ENCODE measurements at regions not wholly inside any gene's neighbourhood (a gene's known extent, or its start where the extent isn't known, plus 50 kb on each side); places are given as distances from the start of the nearest gene placed in this dataset.
"Not testable (repeated sequence)": the region's sequence is repeated elsewhere in the genome, so short reads cannot be mapped to it uniquely, and the experiment has no call there.

GRCh38 chr12:68479896-68480291 is 130.8 kb upstream of the RAP1B start:
- DNase-seq, result peak; percentile 16

GRCh38 chr12:68480526-68480925 is 130.2 kb upstream of the RAP1B start:
- DNase-seq, result no peak

- DNase-seq, result peak; percentile 81
Measured at GRCh38 chr12:68481181-68481941, 129.3 kb upstream of the RAP1B start.

GRCh38 chr12:68482014-68482413 is 128.7 kb upstream of the RAP1B start:
- DNase-seq, result no peak

GRCh38 chr12:68482660-68483059 is 128.0 kb upstream of the RAP1B start:
- DNase-seq, result peak; percentile 34

GRCh38 chr12:68483592-68484383 is 126.9 kb upstream of the RAP1B start:
- peak; percentile 28 for DNase-seq

- not testable (repeated sequence) for DNase-seq
Measured at GRCh38 chr12:68484578-68484977, 126.1 kb upstream of the RAP1B start.

GRCh38 chr12:68486449-68486848 is 124.2 kb upstream of the RAP1B start:
- not testable (repeated sequence) for DNase-seq

GRCh38 chr12:68487721-68488309 is 122.9 kb upstream of the RAP1B start:
- no peak for DNase-seq

- DNase-seq, result no peak
Measured at GRCh38 chr12:68489273-68489672, 121.4 kb upstream of the RAP1B start.

- no peak for DNase-seq
Measured at GRCh38 chr12:68490476-68490875, 120.2 kb upstream of the RAP1B start.

- DNase-seq, result no peak
Measured at GRCh38 chr12:68491204-68491960, 119.3 kb upstream of the RAP1B start.

GRCh38 chr12:68495336-68496070 is 115.2 kb upstream of the RAP1B start:
- DNase-seq, result peak; percentile 47

- no peak for DNase-seq
Measured at GRCh38 chr12:68497107-68497506, 113.6 kb upstream of the RAP1B start.

- DNase-seq, result no peak
Measured at GRCh38 chr12:68497702-68498101, 113.0 kb upstream of the RAP1B start.

- DNase-seq, result no peak
Measured at GRCh38 chr12:68498736-68499135, 112.0 kb upstream of the RAP1B start.

GRCh38 chr12:68499616-68500015 is 111.1 kb upstream of the RAP1B start:
- no peak for DNase-seq

GRCh38 chr12:68501226-68501625 is 109.5 kb upstream of the RAP1B start:
- no peak for DNase-seq

GRCh38 chr12:68505970-68506369 is 104.7 kb upstream of the RAP1B start:
- no peak for DNase-seq

- DNase-seq, result no peak
Measured at GRCh38 chr12:68506619-68507018, 104.1 kb upstream of the RAP1B start.

- no peak for DNase-seq
Measured at GRCh38 chr12:68507657-68508056, 103.0 kb upstream of the RAP1B start.

- no peak for DNase-seq
Measured at GRCh38 chr12:68508576-68508975, 102.1 kb upstream of the RAP1B start.
